Neural cell (in vitro differentiated cells): ENCODE measurements at regions not wholly inside any gene's neighbourhood (a gene's known extent, or its start where the extent isn't known, plus 50 kb on each side); places are given as distances from the start of the nearest gene placed in this dataset.

Experiments
- small RNA-seq, 3 experiments: library from RNA; depleted of rRNA; stranded (forward); fragments of <200 nt; gene quantifications; one replicate each; pipeline ENCODE3, GENCODE V24; 2012

Small RNA genes lying in the stretch of these regions (small RNA-seq; reads per million reads assigned to genes)
- gene RF00012 = 0 to 0.41 (median 0.10) reads per million in 3 experiments
- gene RNU6-411P = 0 reads per million in 3 experiments
